Loucy (cell line): ENCODE measurements at regions not wholly inside any gene's neighbourhood (a gene's known extent, or its start where the extent isn't known, plus 50 kb on each side); places are given as distances from the start of the nearest gene placed in this dataset.

ENCODE experiments used
- H2AFZ ChIP-seq: fragments of 200-600 bp; sonication (generic); 2 replicates; pipeline ENCODE4 v1.6.0; 2016; ENCODE audit warnings: antibody characterized with exemption, mild to moderate bottlenecking, low read length, moderate library complexity
- H3F3A ChIP-seq: fragments of 200-600 bp; 2 replicates; pipeline ENCODE4 v1.6.0; 2016; ENCODE audit warnings: antibody characterized with exemption, low read depth, mild to moderate bottlenecking
- H3K27me3 ChIP-seq: fragments of 200-600 bp; sonication (generic); 2 replicates; pipeline ENCODE4 v1.6.1; 2014; ENCODE audit warnings: low read length, mild to moderate bottlenecking; ENCODE audit not compliant: insufficient read depth, poor library complexity, severe bottlenecking
- H3K36me3 ChIP-seq: fragments of 200-600 bp; sonication (generic); 2 replicates; pipeline ENCODE4 v1.6.1; 2016; ENCODE audit warnings: low read length; ENCODE audit not compliant: insufficient read depth
- H3K4me1 ChIP-seq: fragments of 200-600 bp; sonication (generic); 2 replicates; pipeline ENCODE4 v1.5.1; 2014; ENCODE audit warnings: low read length, mild to moderate bottlenecking; ENCODE audit not compliant: insufficient read depth, poor library complexity, severe bottlenecking
- H3K4me2 ChIP-seq: fragments of 200-600 bp; sonication (generic); 2 replicates; pipeline ENCODE4 v1.6.0; 2014; ENCODE audit warnings: antibody characterized with exemption, low read length, low read depth, mild to moderate bottlenecking; ENCODE audit not compliant: poor library complexity, severe bottlenecking
- H3K4me3 ChIP-seq: fragments of 200-600 bp; sonication (generic); 2 replicates; pipeline ENCODE4 v1.5.1; 2014; ENCODE audit warnings: low read length, mild to moderate bottlenecking, mixed read lengths; ENCODE audit not compliant: poor library complexity, severe bottlenecking
- H3K79me2 ChIP-seq: fragments of 200-600 bp; sonication (generic); 2 replicates; pipeline ENCODE4 v1.6.1; 2014; ENCODE audit warnings: low read length; ENCODE audit not compliant: insufficient read depth
- H3K9ac ChIP-seq: fragments of 200-600 bp; sonication (generic); 2 replicates; pipeline ENCODE4 v1.6.0; 2014; ENCODE audit warnings: mild to moderate bottlenecking, low read depth, low read length, moderate library complexity; ENCODE audit not compliant: poor library complexity, severe bottlenecking
- H3K9me2 ChIP-seq: fragments of 200-600 bp; sonication (generic); replicated peaks from 2 replicates; pipeline ENCODE4 v1.6.1; 2016; ENCODE audit warnings: low read depth, low read length, mixed read lengths
- H3K9me3 ChIP-seq: fragments of 200-600 bp; sonication (generic); 2 replicates; pipeline ENCODE4 v1.6.1; 2014; ENCODE audit warnings: mild to moderate bottlenecking, antibody characterized with exemption, low read length, low read depth; ENCODE audit not compliant: insufficient read depth
- H4K20me1 ChIP-seq: fragments of 200-600 bp; sonication (generic); 2 replicates; pipeline ENCODE4 v1.6.0; 2014; ENCODE audit warnings: antibody characterized with exemption, low read length, mild to moderate bottlenecking; ENCODE audit not compliant: insufficient read depth, poor library complexity, severe bottlenecking
- CTCF ChIP-seq: fragments of 200-600 bp; sonication (generic); conservative IDR thresholded peaks from 2 replicates; pipeline ENCODE4 v1.5.1; 2014; ENCODE audit warnings: mild to moderate bottlenecking, antibody characterized with exemption, low read length
- EZH2phosphoT487 ChIP-seq: fragments of 200-600 bp; IDR thresholded peaks from 2 replicates; pipeline ENCODE4 v1.6.1; 2018; ENCODE audit warnings: antibody characterized with exemption, mild to moderate bottlenecking, moderate library complexity, borderline replicate concordance

DNA sequence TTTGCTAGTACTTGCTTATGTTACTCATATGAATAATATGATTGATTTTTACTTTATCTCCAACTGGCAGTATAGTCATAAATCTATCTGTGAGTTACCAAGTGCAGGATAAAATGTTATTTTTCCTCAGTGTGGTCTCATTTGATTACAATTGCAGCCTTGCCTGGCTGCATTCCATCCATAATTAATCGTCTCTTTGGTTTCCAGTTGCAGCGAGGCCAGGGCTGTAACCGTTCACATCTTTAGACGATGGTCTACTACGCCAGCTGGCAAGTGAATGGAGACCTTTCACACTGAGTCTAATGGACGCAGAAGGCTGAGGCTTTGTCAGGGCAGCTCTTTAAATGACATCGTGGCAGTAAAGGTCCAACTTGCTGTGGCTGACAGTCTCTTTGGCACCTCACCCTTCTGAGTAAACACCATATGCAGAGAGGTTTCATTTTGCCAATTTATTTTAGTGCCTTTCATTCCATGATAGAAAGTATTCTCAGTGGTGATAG is 84.0 kb downstream of the ARL4A start:
- no peak overlapping the region for H3K4me2 ChIP-seq
- no peak overlapping the region for H2AFZ ChIP-seq
- no peaks in the 10 kb centered on the region for H3K27me3 ChIP-seq
- no peaks in the 10 kb centered on the region for H4K20me1 ChIP-seq
- no peaks in the 10 kb centered on the region for H3K9me3 ChIP-seq
- no peak overlapping the region for H3K4me3 ChIP-seq
- no peaks in the 10 kb centered on the region for H3K36me3 ChIP-seq
- H3K9me2 ChIP-seq, result no peaks in the 10 kb centered on the region
- H3K4me1 ChIP-seq, result no peaks in the 10 kb centered on the region
- no peaks in the 10 kb centered on the region for H3K79me2 ChIP-seq
- no peak overlapping the region for H3K9ac ChIP-seq
- no peaks in the 10 kb centered on the region for H3F3A ChIP-seq
- no peak for TF ChIP-seq EZH2phosphoT487
- no peak for TF ChIP-seq CTCF

- TF ChIP-seq EZH2phosphoT487 (no peak), CTCF (no peak)
- no peaks in the 10 kb centered on the region for H3F3A ChIP-seq
- no peaks in the 10 kb centered on the region for H3K9me3 ChIP-seq
- no peaks in the 10 kb centered on the region for H3K9me2 ChIP-seq
- H3K27me3 ChIP-seq, result no peaks in the 10 kb centered on the region
- no peak overlapping the region for H3K4me2 ChIP-seq
- H3K4me3 ChIP-seq, result no peak overlapping the region
- no peaks in the 10 kb centered on the region for H3K79me2 ChIP-seq
- no peak overlapping the region for H2AFZ ChIP-seq
- H3K36me3 ChIP-seq, result no peaks in the 10 kb centered on the region
- H4K20me1 ChIP-seq, result no peaks in the 10 kb centered on the region
- no peaks in the 10 kb centered on the region for H3K4me1 ChIP-seq
- H3K9ac ChIP-seq, result no peak overlapping the region
Measured at GRCh38 chr7:12772768-12773167, 85.3 kb downstream of the ARL4A start.

GRCh38 chr7:12777257-12777656 is 89.8 kb downstream of the ARL4A start:
- no peaks in the 10 kb centered on the region for H3K9me2 ChIP-seq
- no peaks in the 10 kb centered on the region for H3K27me3 ChIP-seq
- no peaks in the 10 kb centered on the region for H3F3A ChIP-seq
- TF ChIP-seq CTCF (no peak), EZH2phosphoT487 (no peak)
- no peaks in the 10 kb centered on the region for H3K79me2 ChIP-seq
- no peaks in the 10 kb centered on the region for H3K4me1 ChIP-seq
- H3K9ac ChIP-seq, result no peak overlapping the region
- H3K36me3 ChIP-seq, result no peaks in the 10 kb centered on the region
- no peak overlapping the region for H3K4me2 ChIP-seq
- H2AFZ ChIP-seq, result no peak overlapping the region
- H4K20me1 ChIP-seq, result no peaks in the 10 kb centered on the region
- no peaks in the 10 kb centered on the region for H3K9me3 ChIP-seq
- no peak overlapping the region for H3K4me3 ChIP-seq
